Testis (tissue), 2 donors: ENCODE measurements at regions not wholly inside any gene's neighbourhood (a gene's known extent, or its start where the extent isn't known, plus 50 kb on each side); places are given as distances from the start of the nearest gene placed in this dataset.

Experiments used
- DNase-seq: peaks from one replicate; pipeline ENCODE4 v3.0.0-alpha.2; 2019
- H3K27ac ChIP-seq, 2 donors: fragments of 200-600 bp; sonication (generic); one replicate each; pipeline ENCODE4 v1.5.1; 2019
- H3K27me3 ChIP-seq: fragments of 200-600 bp; sonication (generic); one replicate; pipeline ENCODE4 v1.5.1; 2019
- H3K36me3 ChIP-seq: fragments of 200-600 bp; sonication (generic); one replicate; pipeline ENCODE4 v1.5.1; 2017; ENCODE audit warnings: low read depth; ENCODE audit errors: missing control alignments
- H3K4me1 ChIP-seq: fragments of 200-600 bp; sonication (generic); one replicate; pipeline ENCODE4 v1.5.1; 2019
- H3K4me3 ChIP-seq, 2 donors: fragments of 200-600 bp; sonication (generic); one replicate each; pipeline ENCODE4 v1.5.1; 2017 to 2019
- H3K9me3 ChIP-seq: fragments of 200-600 bp; sonication (generic); one replicate; pipeline ENCODE4 v1.5.1; 2017
- CTCF ChIP-seq, 3 experiments: fragments of 450-650 bp in 2 of 3; fragments of 200-600 bp in 1 of 3; sonication (generic) in 1 of 3; IDR thresholded peaks; one replicate each; pipeline ENCODE4 v1.5.1; 2016 to 2019; ENCODE audit warnings: antibody characterized with exemption in 3 of 3, mild to moderate bottlenecking in 2 of 3, moderate library complexity in 1 of 3
- POLR2A ChIP-seq: fragments of 450-650 bp; IDR thresholded peaks from one replicate; pipeline ENCODE4 v1.6.1; 2017; ENCODE audit warnings: antibody characterized with exemption, mild to moderate bottlenecking, moderate library complexity
- WGBS, 2 donors: methylation state at CpG; one replicate each; pipeline ENCODE4 v1.1.5; 2018; 5-methylcytosine and 5-hydroxymethylcytosine counted together
- intact Hi-C: fragments of 100-400 bp; cut with DNase I; formaldehyde crosslinking; loops from one replicate; pipeline ENCODE4 v1.15.1; 2023; ENCODE audit warnings: low total_unique reads

- TF ChIP-seq CTCF (IDR thresholded peaks at IDR 0.05) (no peak), POLR2A (no peak)
- intact Hi-C loops, result loop anchor here (10.0 kb wide), 1 partner anchor 95 kb away; no protein-coding TSS in a partner anchor
- WGBS, 2 donors, result 83 to 85% methylated on average over 4 of the region's 4 CpGs
- DNase-seq, result no peak
- Histone ChIP-seq H3K27ac (no peak overlapping the region), H3K4me3 (no peak overlapping the region), H3K27me3 (no peaks in the 10 kb centered on the region), H3K9me3 (no peaks in the 10 kb centered on the region), H3K36me3 (no peaks in the 10 kb centered on the region), H3K4me1 (peaks cover 21% of the 10 kb centered on the region)
Measured at GRCh38 chr1:182200025-182200812, 138.7 kb upstream of the ZNF648 start.

GRCh38 chr1:182198006-182198605, 136.6 kb upstream of the ZNF648 start:
- no peak overlapping the region for H3K4me3 ChIP-seq
- DNase-seq, result no peak
- H3K4me1 ChIP-seq, result peaks cover 21% of the 10 kb centered on the region
- H3K27me3 ChIP-seq, result no peaks in the 10 kb centered on the region
- H3K36me3 ChIP-seq, result no peaks in the 10 kb centered on the region
- H3K27ac ChIP-seq, result peak overlapping the region; percentile 41 to 74
- 64 to 77% methylated on average over 4 of the region's 4 CpGs for WGBS, 2 donors
- peak in 2 of 3 experiments; percentile 21 to 22 for TF ChIP-seq CTCF (IDR thresholded peaks at IDR 0.05)
- no peak for TF ChIP-seq POLR2A
- no peaks in the 10 kb centered on the region for H3K9me3 ChIP-seq
- intact Hi-C loops, result no loop called here

GRCh38 chr1:182196897-182197870, 135.7 kb upstream of the ZNF648 start:
- Histone ChIP-seq H3K4me3 (no peak overlapping the region), H3K27ac (peak overlapping the region; percentile 41 to 74), H3K27me3 (no peaks in the 10 kb centered on the region), H3K36me3 (no peaks in the 10 kb centered on the region), H3K9me3 (no peaks in the 10 kb centered on the region), H3K4me1 (peaks cover 23% of the 10 kb centered on the region)
- TF ChIP-seq POLR2A (no peak), CTCF (IDR thresholded peaks at IDR 0.05) (no peak)
- WGBS, 2 donors, result 21 to 33% methylated on average over 7 of the region's 7 CpGs
- intact Hi-C loops, result loop anchor here (2.0 kb wide), 1 partner anchor 52 kb away; no protein-coding TSS in a partner anchor
- peak; percentile 80 for DNase-seq

- Histone ChIP-seq H3K27me3 (no peaks in the 10 kb centered on the region), H3K27ac (no peak overlapping the region), H3K36me3 (no peaks in the 10 kb centered on the region), H3K4me1 (peaks cover 30% of the 10 kb centered on the region), H3K4me3 (no peak overlapping the region), H3K9me3 (no peaks in the 10 kb centered on the region)
- intact Hi-C loops, result loop anchor here (2.0 kb wide), 1 partner anchor 51 kb away; no protein-coding TSS in a partner anchor
- TF ChIP-seq POLR2A (no peak), CTCF (IDR thresholded peaks at IDR 0.05) (no peak)
- 88 to 100% methylated on average over 1 of the region's 1 CpG for WGBS, 2 donors
- no peak for DNase-seq
Measured at GRCh38 chr1:182195733-182196132, 134.2 kb upstream of the ZNF648 start.
